A549 (cell line): ENCODE measurements at regions not wholly inside any gene's neighbourhood (a gene's known extent, or its start where the extent isn't known, plus 50 kb on each side); places are given as distances from the start of the nearest gene placed in this dataset.

ENCODE experiments used
- HOXB5 ChIP-seq: fragments of 250-450 bp; sonication (Bioruptor Pico); IDR thresholded peaks from 2 replicates; pipeline ENCODE4 v1.5.0; 2020; ENCODE audit warnings: mild to moderate bottlenecking, moderate library complexity
- POLR2A ChIP-seq: IDR thresholded peaks from 2 replicates; pipeline ENCODE4 v1.6.1; 2012; ENCODE audit warnings: mild to moderate bottlenecking, low read length
- TP53 ChIP-seq: fragments of 250-450 bp; sonication (Bioruptor Pico); IDR thresholded peaks from 2 replicates; pipeline ENCODE4 v1.5.0; 2021; ENCODE audit warnings: mild to moderate bottlenecking, moderate library complexity

- TF ChIP-seq POLR2A = no peak
- no peak for TF ChIP-seq HOXB5 (CRISPR knock-in tag)
- TF ChIP-seq TP53 (CRISPR knock-in tag) = no peak
Measured at GRCh38 chr6:1123386-1124375, 188.2 kb upstream of the FOXQ1 start.
